ENCODE measurements at regions not wholly inside any gene's neighbourhood (a gene's known extent, or its start where the extent isn't known, plus 50 kb on each side); places are given as distances from the start of the nearest gene placed in this dataset.
"Not testable (repeated sequence)": the region's sequence is repeated elsewhere in the genome, so short reads cannot be mapped to it uniquely, and the experiment has no call there.

DNA sequence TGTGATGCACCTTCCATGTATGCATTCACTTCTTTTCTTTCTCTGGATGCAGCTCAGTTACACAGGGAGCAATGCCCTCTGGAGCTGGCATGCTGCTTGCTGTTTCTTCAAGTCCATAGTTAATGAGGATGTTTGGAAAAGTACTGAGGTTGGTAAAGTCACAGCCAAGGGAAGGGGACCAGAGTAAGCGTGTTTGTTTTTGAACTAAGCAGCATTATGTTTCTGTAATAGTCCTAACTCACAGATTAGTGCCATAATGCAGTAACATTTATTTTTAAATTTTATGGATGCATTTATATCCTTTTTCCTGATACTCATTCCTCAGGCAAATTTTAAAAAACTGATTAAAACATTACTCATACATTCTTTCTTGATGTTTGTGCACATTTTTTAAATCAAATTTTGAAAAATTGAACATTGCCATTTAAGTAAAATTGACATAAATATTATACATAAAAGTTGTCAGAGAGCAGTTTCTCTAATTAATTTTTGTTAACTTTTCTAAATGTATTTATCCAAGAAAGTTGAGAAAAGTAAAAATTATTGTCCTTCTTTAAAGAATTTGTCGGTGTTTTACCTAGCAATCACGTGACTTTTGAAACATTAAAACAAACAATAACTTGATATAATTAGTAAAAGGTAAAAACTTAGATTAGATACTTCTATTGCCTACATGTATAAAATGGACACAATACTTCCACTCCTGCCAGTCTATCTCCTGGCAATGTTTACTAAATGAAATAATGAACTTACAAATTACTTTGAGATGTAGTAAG is 659.6 kb upstream of the ANKRD30A start:
- CTCF ChIA-PET, result no interaction called here
- no peaks in the 10 kb centered on the region for H3K4me1 Mint-ChIP-seq
- H3K9me3 Mint-ChIP-seq (ENCODE audit: low read depth), result peaks cover 14% of the 10 kb centered on the region
- no peak for DNase-seq
- intact Hi-C loops (cut with DNase I, micrococcal nuclease), result no loop called here
- POLR2A ChIA-PET, result no interaction called here
- no peaks in the 10 kb centered on the region for H3K36me3 Mint-ChIP-seq (ENCODE audit: low read depth)
- no peak overlapping the region for H3K27ac Mint-ChIP-seq
- H3K27me3 Mint-ChIP-seq, result no peaks in the 10 kb centered on the region
- no peak overlapping the region for H3K4me3 Mint-ChIP-seq
- no peak for ATAC-seq

DNA sequence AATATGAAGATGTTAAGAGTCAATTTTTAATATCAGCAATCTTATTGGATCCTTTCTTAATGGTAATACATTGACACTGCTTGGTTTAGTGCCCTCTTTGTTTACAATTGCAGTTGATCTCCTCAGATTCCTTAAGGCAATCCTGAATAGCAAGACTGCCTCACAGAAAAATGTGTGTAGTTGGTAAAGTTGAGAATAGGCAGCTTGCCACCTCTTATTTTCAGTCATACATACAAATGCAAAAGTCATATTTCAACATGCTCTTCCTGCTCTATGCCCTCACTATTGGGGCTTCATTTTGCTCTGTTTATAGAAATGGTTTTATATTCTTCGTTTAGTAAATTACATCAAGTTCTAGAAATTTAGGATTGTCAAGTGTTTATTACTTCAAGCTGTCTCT is 661.1 kb upstream of the ANKRD30A start:
- ChIA-PET CTCF (no interaction called here), POLR2A (no interaction called here)
- no peak overlapping the region for H3K4me3 Mint-ChIP-seq
- H3K36me3 Mint-ChIP-seq (ENCODE audit: low read depth), result no peaks in the 10 kb centered on the region
- peaks cover 15% of the 10 kb centered on the region for H3K9me3 Mint-ChIP-seq (ENCODE audit: low read depth)
- ATAC-seq (no peak), DNase-seq (no peak)
- intact Hi-C loops (cut with DNase I, micrococcal nuclease), result no loop called here
- no peaks in the 10 kb centered on the region for H3K27me3 Mint-ChIP-seq
- no peaks in the 10 kb centered on the region for H3K4me1 Mint-ChIP-seq
- H3K27ac Mint-ChIP-seq, result no peak overlapping the region

DNA sequence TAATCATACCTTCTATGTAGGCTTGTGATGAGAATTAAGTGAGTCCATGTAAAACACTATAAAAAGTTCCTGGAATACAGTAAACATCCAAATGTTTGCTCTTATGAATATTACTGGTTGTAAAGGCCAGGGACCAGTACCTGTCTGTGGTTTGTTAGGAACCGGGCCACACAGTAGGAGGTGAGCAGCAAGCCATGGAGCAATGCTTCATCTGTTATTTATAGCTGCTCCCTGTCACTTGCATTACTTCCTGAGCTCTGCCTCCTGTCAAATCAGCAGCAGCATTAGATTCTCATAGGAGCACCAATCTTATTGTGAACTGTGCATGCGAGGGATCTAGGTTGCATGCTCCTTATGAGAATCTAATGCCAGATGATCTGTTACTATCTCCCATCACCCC is 662.0 kb upstream of the ANKRD30A start:
- DNase-seq, result no peak
- CTCF ChIA-PET, result no interaction called here
- Mint-ChIP-seq H3K27me3 (no peaks in the 10 kb centered on the region), H3K36me3 (ENCODE audit: low read depth) (no peaks in the 10 kb centered on the region), H3K9me3 (ENCODE audit: low read depth) (peaks cover 18% of the 10 kb centered on the region), H3K4me3 (no peak overlapping the region), H3K27ac (no peak overlapping the region), H3K4me1 (no peaks in the 10 kb centered on the region)
- POLR2A ChIA-PET, result no interaction called here
- ATAC-seq, result no peak
- intact Hi-C loops (cut with DNase I, micrococcal nuclease), result no loop called here

DNA sequence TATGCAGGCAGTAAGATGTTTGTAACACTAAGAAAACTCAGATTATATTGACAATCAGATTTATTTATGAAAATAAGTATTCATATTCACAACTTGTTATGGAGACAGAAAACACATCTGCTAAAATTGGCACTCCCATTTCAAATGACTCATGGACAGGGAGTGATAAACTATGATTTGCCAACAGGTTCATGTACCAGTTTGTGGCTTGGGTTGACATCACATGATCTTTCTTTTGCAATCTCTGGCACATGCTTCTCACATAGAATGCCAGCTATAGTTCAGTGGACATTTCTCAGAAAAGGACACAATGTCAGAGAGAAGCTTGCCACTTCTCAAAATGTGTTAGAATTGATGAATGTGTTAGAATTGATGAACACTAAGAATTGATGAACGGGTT is 663.2 kb upstream of the ANKRD30A start:
- Mint-ChIP-seq H3K27ac (no peak overlapping the region), H3K4me3 (no peak overlapping the region), H3K4me1 (no peaks in the 10 kb centered on the region), H3K36me3 (ENCODE audit: low read depth) (no peaks in the 10 kb centered on the region), H3K27me3 (no peaks in the 10 kb centered on the region), H3K9me3 (ENCODE audit: low read depth) (peaks cover 25% of the 10 kb centered on the region)
- DNase-seq (no peak), ATAC-seq (no peak)
- ChIA-PET CTCF (no interaction called here), POLR2A (no interaction called here)
- intact Hi-C loops (cut with DNase I, micrococcal nuclease), result no loop called here

DNA sequence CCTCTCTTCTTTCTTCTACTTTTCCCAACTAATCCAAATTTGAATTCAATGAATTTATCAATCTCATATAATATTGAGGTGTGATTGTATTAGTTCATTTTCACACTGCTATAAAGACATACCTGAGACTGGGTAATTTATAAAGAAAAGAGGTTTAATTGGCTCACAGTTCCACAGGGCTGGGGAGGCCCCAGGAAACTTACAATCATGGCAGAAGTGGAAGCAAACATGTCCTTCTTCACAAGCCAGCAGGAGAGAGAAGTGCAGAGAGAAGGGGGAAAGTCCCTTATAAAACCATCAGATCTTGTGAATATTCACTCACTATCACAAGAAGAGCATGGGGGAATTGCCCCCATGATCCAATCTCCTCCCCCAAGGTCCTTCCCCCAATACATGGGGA is 667.0 kb upstream of the ANKRD30A start:
- H3K4me3 Mint-ChIP-seq; ATAC-seq; POLR2A ChIA-PET; intact Hi-C loops (cut with DNase I, micrococcal nuclease); H3K36me3 Mint-ChIP-seq (ENCODE audit: low read depth); CTCF ChIA-PET; H3K27ac Mint-ChIP-seq; H3K27me3 Mint-ChIP-seq; DNase-seq; H3K4me1 Mint-ChIP-seq: not testable (repeated sequence)
- H3K9me3 Mint-ChIP-seq (ENCODE audit: low read depth), result peaks cover 18% of the 10 kb centered on the region

DNA sequence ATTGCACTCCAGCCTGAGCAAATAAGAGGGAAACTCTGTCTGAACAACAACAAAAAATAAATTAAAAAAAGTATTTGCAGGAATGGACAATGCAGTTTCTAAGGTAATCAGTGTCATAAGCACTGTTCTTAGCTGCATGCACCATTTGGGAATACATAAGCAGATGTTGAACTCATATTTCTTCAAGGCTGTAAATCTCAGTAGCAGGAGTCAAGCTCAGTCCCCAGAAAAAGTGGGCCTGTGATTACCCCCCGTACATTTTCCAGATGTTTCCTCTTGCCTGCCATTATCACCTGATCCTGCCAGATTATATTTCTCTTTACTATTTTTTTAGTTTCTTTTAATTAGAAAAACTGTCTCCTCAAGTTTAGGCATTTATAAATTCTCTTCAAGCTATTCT is 667.6 kb upstream of the ANKRD30A start:
- Mint-ChIP-seq H3K27ac (no peak overlapping the region), H3K4me3 (no peak overlapping the region), H3K4me1 (no peaks in the 10 kb centered on the region), H3K27me3 (no peaks in the 10 kb centered on the region), H3K36me3 (ENCODE audit: low read depth) (no peaks in the 10 kb centered on the region), H3K9me3 (ENCODE audit: low read depth) (peaks cover 18% of the 10 kb centered on the region)
- DNase-seq, result no peak
- CTCF ChIA-PET, result no interaction called here
- POLR2A ChIA-PET, result no interaction called here
- ATAC-seq, result no peak
- intact Hi-C loops (cut with DNase I, micrococcal nuclease), result no loop called here

DNA sequence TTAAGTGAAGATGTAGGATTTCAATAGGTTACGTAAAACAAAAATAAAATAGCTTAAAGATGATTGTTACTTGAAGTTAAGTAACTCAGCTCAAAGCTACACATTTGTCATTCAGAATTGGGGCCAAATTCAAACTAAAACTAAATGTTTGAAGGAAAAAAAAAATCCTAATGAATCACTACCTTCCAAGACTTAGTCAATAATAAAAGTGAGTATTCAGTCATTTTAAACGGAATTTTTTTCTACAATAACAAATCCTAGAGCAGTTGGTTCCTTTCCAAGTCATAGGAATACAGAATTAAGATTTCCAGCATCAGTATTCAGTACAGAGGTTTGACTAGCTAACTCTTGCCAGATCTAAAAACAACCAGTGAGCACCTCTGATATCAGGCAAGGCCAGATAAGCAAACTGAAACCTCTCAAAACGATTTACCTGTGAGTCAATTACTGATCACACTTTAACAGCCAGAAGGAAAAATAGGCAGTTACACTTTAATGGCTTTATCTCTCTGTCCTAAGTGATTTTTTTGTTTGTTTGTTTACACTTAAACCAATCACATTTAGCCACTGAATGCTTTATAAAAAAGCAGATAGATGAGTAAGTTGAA is 669.8 kb upstream of the ANKRD30A start:
- ChIA-PET POLR2A (no interaction called here), CTCF (no interaction called here)
- intact Hi-C loops (cut with DNase I, micrococcal nuclease), result no loop called here
- H3K36me3 Mint-ChIP-seq (ENCODE audit: low read depth), result no peaks in the 10 kb centered on the region
- DNase-seq (no peak), ATAC-seq (no peak)
- H3K4me1 Mint-ChIP-seq, result no peaks in the 10 kb centered on the region
- H3K27me3 Mint-ChIP-seq, result no peaks in the 10 kb centered on the region
- H3K9me3 Mint-ChIP-seq (ENCODE audit: low read depth), result peaks cover 10% of the 10 kb centered on the region
- no peak overlapping the region for H3K4me3 Mint-ChIP-seq
- H3K27ac Mint-ChIP-seq, result no peak overlapping the region

DNA sequence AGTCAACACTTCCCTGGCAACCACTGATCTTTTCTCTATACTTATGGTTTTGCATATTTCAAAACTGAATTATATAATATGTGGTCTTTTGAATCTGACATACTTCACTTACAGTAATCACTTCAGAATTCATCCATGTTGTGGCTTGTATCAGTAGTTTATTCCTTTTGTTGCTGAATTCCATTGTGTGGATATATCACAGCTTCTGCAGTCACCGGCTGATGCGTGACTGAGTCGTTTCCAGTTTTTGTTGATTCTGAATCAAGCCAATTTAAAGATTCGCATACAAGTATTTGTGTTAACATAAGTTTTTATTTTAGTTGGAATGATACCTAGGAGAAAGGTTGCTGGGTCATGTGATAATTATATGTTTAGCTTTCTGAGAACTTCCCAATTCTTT is 672.5 kb upstream of the ANKRD30A start:
- POLR2A ChIA-PET, result interaction anchor here (0.7 kb wide), 1 partner anchor 616 kb away, joined by 7 read pairs; no protein-coding TSS in a partner anchor
- intact Hi-C loops (cut with DNase I, micrococcal nuclease), result no loop called here
- Mint-ChIP-seq H3K27ac (no peak overlapping the region), H3K4me3 (no peak overlapping the region), H3K4me1 (no peaks in the 10 kb centered on the region), H3K27me3 (no peaks in the 10 kb centered on the region), H3K36me3 (ENCODE audit: low read depth) (no peaks in the 10 kb centered on the region), H3K9me3 (ENCODE audit: low read depth) (peaks cover 4% of the 10 kb centered on the region)
- ATAC-seq, result no peak
- no peak for DNase-seq
- CTCF ChIA-PET, result interaction anchor here (0.6 kb wide), 1 partner anchor 819 kb away, joined by 4 read pairs; no protein-coding TSS in a partner anchor

DNA sequence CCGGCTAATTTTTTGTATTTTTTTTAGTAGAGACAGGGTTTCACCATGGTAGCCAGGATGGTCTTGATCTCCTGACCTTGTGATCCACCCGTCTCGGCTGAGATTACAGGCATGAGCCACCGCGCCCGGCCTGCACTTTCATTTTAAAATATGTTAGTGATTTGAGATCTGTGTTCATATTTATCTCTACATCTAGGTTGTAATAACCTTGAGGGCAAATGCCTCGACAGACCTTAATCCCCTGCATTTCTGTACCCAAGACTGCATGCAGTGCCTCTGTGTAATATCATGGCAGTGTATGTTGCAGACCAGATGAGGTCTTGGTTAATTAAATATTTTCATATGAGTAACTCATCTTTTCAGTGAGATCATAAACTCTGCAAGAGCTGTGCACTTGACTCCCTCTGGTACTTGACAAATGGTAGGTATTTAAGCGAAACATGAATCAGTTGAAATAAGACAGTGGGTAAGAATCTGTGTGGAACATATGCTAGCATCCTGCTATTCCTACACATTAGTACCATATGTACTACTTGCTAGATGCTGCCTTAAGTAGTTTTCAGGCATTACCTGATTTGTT is 673.9 kb upstream of the ANKRD30A start:
- ChIA-PET CTCF (no interaction called here), POLR2A (no interaction called here)
- DNase-seq (no peak), ATAC-seq (no peak)
- no peak overlapping the region for H3K4me3 Mint-ChIP-seq
- no peaks in the 10 kb centered on the region for H3K36me3 Mint-ChIP-seq (ENCODE audit: low read depth)
- H3K9me3 Mint-ChIP-seq (ENCODE audit: low read depth), result no peaks in the 10 kb centered on the region
- H3K4me1 Mint-ChIP-seq, result no peaks in the 10 kb centered on the region
- no peak overlapping the region for H3K27ac Mint-ChIP-seq
- intact Hi-C loops (cut with DNase I, micrococcal nuclease), result no loop called here
- H3K27me3 Mint-ChIP-seq, result no peaks in the 10 kb centered on the region

DNA sequence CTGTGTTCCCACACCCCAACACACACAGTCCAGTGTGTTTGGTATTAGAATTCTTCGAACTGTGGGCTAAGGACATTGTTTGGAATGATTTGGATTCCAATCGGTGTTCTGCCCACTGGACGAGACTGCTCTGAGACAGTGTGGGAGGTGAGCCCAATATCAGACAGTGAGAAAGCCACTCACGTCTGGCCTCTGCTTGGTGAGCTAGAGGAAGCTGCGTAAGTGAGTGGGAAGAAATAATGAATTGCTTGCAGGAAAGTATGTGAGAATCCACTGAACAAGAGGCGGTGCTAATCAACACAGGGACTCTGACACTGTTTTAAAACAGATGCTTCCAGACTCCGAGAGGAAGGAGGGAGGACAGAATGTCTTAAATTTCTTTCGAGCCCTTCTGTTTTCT is 675.0 kb upstream of the ANKRD30A start:
- Mint-ChIP-seq H3K4me3 (no peak overlapping the region), H3K27ac (no peak overlapping the region), H3K9me3 (ENCODE audit: low read depth) (no peaks in the 10 kb centered on the region), H3K36me3 (ENCODE audit: low read depth) (no peaks in the 10 kb centered on the region), H3K27me3 (no peaks in the 10 kb centered on the region), H3K4me1 (no peaks in the 10 kb centered on the region)
- intact Hi-C loops (cut with DNase I, micrococcal nuclease), result no loop called here
- POLR2A ChIA-PET, result no interaction called here
- DNase-seq (no peak), ATAC-seq (no peak)
- CTCF ChIA-PET, result no interaction called here

DNA sequence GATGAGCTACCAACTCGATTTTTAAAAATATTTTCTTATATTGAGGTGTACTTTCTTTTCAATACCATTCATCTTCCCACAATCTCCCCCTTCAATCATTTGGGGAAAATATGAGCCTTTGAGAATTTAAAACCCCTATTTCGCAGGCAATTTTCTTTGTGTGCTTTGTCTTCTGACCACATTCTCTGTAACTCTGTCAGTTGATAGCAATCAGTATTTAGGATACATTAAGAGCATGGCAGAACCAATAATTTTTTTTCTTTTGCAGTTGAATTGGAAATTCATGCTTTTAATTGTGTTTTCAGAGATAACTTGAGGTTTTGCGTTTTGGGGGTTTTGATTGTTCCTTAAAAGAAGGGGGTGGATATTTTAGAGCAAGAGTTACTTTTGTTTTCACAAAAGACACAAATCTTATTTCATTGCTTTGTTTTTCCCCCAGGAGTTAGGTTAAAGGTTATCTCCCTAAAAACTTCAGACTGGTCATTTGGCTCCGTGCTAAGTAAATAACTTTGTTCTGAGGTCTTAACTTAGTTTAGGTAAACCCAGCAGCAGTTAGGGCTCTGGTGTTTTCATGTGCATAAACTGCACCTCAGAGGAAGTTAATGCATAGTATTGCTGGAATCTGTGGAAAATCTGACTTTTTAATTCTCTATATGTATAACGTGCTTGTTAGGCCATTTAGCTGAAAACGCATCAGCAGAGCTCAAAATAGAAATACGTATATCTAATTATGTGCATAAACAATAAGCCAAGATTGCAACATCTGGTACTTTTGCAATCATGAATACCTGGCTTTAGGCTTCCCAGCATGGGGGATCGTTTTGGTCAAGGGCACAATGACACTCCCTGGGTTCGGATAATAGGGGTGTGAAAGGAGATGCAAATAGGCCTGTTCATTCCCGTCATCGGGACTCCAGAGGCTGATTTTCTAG is 676.4 kb upstream of the ANKRD30A start:
- H3K27me3 Mint-ChIP-seq, result no peaks in the 10 kb centered on the region
- H3K36me3 Mint-ChIP-seq (ENCODE audit: low read depth), result no peaks in the 10 kb centered on the region
- no peak overlapping the region for H3K27ac Mint-ChIP-seq
- H3K9me3 Mint-ChIP-seq (ENCODE audit: low read depth), result no peaks in the 10 kb centered on the region
- CTCF ChIA-PET, result no interaction called here
- intact Hi-C loops (cut with DNase I, micrococcal nuclease), result no loop called here
- DNase-seq, result no peak
- no peaks in the 10 kb centered on the region for H3K4me1 Mint-ChIP-seq
- ATAC-seq, result no peak
- POLR2A ChIA-PET, result no interaction called here
- no peak overlapping the region for H3K4me3 Mint-ChIP-seq

DNA sequence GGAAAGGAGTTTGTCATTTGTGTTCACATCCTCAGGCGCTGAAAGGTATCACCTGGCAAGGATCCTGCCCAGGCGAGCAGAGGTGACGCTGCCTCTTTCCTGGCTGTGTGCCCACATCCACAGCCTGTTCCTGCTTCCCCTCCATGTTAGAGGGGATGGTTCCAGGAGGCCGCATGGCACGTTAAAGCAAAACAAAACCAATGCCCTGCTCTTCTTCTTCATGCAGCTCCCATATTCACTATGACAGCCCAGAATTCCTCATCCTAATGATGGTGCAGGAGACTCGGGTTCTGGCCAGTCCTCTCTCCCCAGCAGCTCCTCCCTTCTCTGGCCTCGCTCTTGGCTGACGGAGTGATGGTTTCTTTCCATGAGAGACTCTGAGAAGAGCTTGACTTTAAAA is 678.5 kb upstream of the ANKRD30A start:
- Mint-ChIP-seq H3K36me3 (ENCODE audit: low read depth) (no peaks in the 10 kb centered on the region), H3K27me3 (no peaks in the 10 kb centered on the region), H3K4me3 (no peak overlapping the region), H3K9me3 (ENCODE audit: low read depth) (peaks cover 2% of the 10 kb centered on the region), H3K4me1 (no peaks in the 10 kb centered on the region), H3K27ac (no peak overlapping the region)
- DNase-seq, result no peak
- ChIA-PET CTCF (no interaction called here), POLR2A (no interaction called here)
- intact Hi-C loops (cut with DNase I, micrococcal nuclease), result no loop called here
- no peak for ATAC-seq

All from activated CD4-positive, alpha-beta T cell treated with anti-CD3 and anti-CD28 coated beads for 36 hours (primary cell).